HG03097 (cell line): ENCODE measurements at regions not wholly inside any gene's neighbourhood (a gene's known extent, or its start where the extent isn't known, plus 50 kb on each side); places are given as distances from the start of the nearest gene placed in this dataset.

Source experiments
- ATAC-seq: cut with Tn5 transposase; IDR thresholded peaks from one replicate; pipeline ENCODE4 v1.9.1; 2021; ENCODE audit not compliant: unreplicated experiment, low FRiP score

DNA sequence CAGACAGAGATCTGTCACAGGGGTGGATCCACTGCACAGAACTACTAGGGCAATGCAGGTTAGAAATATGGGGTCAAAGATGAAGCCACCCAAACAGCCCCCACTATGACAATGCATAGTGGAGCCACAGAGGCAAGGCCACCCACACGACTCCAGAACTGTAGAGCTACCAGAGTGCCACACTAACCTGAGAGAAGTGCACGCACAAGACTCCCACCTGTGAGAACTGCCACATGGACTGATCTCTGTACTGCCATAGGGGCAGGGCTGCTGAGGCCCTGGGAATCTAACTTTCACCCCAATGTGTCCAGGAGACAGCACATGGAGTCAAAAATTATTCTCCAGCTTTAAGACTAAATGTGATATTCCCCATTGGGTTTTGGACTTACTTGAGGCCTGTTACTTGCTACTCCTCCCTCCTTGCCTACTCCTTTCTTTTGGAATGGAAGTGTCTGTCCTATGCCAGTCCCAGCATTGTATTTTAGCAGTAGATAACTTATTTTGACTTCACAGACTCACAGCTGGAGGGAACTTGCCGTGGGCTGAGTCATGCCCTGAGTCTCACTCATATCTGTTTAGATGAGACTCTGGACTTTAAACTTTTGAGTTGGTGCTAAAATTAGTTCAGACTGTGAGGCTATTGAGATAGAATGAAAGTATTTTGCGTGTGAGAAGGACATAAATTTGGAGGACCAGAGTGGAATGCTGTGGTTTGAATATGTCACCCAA lies 853.3 kb downstream of the MAT2B start:
- ATAC-seq = no peak

DNA sequence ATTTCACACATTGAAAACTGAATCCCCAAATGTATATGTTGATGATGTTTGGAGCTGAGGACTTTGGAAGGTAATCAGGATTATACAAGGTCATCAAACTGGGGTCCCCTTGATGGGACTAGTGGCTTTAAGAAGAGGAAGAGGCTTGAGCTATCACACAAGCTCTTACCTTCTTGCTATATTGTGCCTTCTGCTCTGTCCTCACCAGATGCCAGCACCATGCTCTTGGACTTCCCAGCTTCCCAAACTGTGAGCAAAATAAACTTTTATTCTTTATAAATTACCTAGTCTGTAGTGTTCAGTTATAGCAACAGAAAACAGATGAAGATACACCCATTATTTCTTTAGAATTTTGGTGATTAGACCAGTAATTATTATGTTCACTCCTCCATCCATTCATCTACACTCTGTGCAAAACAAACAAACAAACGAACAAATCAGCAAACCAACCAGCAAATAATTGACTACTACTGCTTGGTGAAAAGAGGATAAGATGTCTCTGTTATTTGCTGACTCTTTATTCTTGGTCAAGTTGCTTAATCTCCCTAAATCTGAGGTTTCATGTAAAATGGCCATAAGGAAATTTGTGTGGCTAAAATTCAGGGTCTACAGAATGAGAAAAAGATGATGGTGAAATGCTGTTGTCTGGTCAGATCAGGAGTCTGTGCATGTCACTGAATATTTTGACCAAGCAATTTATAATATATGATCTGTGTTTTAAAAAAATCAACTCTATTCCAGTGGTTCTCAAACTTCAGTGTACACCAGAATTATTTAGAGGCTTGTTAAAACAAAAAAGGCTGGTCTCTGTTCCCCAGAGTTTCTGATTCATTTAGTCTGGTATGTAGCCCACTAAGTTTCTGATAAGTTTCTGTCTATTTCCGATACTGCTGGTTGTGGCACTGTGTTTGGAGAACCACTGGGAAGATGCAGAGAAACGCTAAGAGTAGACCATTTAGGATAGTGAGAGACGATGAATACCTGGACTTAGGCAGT lies 854.1 kb downstream of the MAT2B start:
- no peak for ATAC-seq

DNA sequence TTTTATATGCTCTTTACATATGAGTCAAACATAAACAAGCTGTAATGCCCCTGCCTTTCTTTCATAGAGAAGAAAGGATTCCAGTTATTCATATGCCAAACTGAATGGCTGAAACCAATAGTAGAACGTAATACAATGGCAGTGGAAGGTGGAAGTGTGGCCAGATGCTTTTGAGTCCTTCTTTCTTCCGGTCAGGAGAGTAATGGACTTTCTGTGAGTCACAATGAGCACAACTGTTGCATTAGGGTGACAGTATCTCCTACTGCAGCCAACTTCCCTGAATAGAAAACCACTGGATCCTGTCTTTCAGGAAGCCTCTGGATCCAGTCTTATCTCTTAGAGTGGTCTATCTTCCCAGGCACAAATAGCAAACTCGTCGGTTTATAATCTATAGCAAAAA lies 855.2 kb downstream of the MAT2B start:
- ATAC-seq = no peak

DNA sequence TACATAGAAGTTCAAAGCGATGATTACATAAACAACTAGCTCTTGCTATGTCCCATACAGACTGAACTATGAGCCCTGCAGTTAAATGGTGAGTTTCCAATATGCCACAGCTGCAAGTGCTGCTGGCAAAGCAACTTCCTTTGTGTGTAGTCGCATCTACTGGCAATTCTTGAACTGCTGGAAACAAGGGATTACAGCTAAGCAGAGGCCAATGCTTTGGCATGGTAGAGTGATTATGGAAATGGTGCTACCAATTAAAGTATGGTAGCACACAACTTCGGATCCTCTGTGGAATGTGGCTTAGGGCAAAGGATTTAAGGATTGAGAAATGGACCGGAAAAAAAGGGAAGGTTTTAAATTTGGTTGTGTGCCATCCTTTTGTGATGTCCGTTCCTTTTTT lies 856.6 kb downstream of the MAT2B start:
- no peak for ATAC-seq

DNA sequence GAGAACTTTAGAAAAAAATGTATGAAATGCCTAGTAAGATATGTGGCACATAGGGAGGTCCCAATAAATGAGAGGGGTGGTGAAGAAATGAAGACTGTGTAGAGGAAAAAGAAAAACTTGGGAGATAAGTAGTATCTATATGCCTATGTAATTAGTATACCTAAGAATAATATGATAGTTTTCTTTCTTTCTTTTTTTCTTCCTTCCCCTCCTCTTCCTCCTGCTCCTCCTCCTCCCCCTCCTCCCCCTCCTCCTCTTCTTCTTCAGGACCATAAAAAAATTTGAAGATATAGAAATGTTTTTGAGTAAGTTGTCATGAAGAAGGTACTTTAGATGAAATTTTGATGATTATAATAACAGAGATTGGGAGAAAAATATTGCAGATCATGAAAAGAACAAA lies 857.4 kb downstream of the MAT2B start:
- no peak for ATAC-seq

DNA sequence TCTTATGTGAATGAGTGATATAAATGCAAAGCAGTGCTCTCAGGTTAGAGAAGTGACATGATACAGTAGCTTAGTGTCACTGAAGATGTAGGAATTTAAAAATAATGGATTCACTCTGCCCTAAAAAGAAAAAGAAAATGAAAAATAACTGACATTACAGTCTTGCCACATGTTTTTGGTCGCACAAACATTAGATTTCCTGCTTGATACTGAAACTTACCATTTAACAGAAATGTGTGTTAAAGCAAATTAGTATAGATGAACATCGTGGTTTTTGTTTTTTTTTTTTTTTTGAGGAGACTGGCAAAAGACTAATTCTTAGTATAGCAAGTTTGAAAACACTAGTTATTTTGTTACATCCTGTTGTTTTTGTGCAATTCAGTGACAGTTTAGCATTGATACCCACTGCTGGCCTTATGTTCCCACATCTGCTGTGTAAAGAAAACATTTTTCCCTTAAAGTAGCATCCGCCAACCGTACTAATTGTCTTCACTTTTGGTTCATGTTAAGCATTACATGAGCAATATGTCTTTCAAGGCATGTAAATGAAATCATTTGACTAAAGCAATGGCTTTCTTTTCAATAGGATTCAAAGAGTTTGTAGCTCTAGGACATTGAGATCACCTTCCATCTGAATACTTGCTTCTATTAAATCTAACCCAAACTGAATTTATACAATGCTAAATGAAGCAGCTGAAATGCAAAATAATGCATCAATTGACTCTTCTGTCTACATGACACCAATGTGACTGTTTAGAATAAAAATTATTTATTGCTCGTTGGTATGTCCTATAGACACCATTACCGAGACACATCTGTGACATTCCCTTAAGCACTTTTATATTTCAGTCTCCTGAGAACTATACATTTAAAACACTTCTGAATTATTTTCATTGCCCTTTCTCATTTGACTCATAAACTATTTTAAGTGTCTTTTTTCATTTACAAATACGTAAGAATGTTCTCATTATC lies 859.1 kb downstream of the MAT2B start:
- no peak for ATAC-seq

DNA sequence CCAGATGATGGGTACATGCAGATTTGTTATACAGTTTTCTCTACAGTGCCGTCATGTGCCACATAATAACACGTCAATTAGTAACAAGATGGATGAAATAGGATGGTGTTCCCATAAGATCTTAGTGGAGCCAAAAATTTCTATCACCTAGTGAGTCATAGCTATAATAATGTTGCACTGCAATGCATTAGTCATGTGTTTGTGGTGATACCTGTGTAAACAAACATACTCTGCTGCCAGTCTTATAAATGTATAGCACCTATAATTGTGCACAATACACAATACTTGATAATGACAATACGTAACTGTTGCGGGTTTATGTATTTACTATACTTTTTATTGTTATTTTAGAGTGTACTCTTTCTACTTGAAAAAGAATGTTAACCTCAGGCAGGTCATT lies 865.4 kb downstream of the MAT2B start:
- no peak for ATAC-seq

DNA sequence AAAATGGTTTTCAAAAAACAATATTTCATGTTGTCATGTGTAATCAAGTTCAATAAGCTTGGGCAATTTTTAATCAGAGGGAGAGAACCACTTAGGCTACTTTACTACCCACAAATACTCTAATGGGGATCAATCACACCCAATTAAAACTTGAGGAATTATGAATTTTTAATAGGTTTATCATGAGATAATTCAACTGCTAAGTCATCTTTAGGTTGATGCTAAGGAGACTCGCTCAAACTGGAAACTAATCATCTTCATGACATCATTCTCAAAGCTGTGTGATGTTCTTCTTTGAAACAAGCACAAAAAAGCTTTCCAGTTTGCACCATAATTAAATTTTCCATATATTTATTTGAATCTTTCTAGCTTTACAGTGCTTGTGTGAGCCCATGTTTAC lies 867.5 kb downstream of the MAT2B start:
- no peak for ATAC-seq

DNA sequence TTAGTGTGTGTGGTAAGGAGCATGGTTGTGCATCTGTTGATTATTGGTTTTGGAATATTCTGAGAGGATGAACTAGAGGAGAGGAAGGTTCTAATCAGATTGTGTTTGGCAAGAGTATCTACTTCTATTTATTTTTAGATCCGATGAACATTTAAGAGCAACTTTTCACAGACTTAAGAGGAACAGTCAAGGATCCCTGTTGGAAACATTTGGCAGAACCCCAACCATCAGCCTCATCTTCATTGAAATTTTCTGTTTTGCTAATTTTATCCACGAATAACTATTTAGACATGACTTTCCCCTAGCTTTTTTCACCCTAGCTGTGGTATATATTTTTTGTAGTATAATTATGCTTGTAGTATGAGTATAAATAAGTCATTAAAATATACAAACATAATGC lies 868.5 kb downstream of the MAT2B start:
- ATAC-seq = no peak

DNA sequence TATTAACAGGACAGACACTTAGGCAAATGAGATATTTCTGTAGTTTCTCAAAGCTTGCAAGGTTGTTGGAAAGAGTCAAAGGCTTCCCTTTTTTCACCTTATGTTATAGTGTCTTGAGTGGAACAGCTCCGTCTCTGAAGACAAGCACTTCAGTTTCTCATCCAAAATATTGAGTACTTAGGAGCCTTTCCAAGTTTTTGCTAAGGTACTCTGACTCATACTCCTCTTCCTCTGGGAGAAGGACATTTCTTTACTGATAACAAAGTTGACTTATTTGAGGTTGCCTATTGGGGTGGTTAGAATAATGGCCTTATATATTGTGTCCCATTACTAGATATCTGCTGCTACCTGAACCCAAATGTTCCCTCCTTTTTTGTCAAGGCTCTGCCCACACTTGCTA lies 869.6 kb downstream of the MAT2B start:
- no peak for ATAC-seq

DNA sequence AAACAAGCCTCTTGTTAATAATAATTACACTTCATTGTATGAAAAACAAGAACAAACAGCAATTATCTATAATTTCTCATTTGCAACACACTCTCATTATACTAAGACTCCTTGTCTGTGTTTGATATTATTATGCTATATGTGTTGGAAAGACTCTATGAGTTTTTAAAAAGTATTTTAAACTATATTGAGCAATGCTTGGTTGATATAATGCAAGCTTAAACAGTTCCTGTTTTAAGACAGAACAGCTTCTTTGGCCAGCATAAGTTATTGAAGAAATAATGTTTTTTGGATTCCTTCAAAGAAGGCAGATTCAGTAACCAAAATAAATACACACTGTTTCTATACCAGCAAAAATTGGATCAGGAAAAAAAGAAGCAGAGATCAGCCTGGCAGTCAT lies 871.4 kb downstream of the MAT2B start:
- ATAC-seq = no peak

DNA sequence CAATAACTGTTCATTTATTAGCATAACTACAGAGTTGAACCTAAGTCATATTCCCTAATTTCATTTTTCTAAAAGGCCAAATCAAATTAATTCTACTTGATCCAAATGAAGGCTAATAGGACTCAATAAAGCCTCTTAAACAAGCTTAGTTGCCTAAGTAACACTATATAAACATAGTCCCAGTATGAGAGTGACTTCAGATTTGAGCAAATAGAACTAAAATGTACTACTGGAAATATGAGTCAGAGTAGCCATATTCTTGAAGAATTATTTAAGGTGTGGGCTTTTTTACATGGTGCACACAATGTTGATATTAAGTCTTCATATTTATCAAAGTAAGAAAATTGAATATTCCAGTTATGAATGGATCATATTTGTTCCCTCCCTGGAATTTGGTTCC lies 872.3 kb downstream of the MAT2B start:
- ATAC-seq = no peak

DNA sequence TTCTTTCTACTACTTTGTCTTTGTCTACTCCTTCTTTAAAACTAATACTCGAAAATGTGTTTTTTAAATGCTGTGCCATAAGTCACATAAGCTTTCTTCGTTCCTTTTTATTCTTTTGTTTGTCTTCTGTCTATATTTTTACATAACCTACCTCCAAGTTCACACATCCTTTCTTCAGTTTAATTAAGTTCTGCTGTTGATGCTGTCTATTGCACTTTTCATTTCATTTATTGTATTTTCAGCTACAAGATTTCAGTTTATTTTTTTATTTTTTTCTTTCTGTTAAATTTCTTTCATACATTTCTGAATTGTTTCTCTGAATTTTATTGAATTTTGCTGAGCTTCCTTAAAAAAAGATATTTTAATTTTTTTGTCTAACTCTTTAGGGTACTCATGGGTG lies 878.2 kb downstream of the MAT2B start:
- no peak for ATAC-seq

DNA sequence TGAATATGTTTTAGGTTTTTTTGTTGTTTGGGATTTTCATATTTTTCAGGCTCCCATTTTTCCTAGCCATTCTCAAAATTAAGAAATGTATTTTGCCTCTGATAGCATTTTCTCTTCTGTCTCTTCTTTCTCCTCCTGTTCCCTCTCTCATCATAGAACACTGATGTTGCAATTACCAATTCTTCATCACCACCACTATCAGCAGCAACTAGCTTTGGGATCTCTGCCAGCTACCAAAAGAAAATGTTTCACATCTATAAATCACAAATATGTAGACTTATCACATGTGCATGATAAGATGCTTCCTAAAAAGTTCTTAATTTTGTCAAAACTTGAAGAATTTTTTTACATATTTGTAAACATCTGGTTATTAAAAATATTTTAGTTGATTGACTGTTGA lies 887.1 kb downstream of the MAT2B start:
- no peak for ATAC-seq

DNA sequence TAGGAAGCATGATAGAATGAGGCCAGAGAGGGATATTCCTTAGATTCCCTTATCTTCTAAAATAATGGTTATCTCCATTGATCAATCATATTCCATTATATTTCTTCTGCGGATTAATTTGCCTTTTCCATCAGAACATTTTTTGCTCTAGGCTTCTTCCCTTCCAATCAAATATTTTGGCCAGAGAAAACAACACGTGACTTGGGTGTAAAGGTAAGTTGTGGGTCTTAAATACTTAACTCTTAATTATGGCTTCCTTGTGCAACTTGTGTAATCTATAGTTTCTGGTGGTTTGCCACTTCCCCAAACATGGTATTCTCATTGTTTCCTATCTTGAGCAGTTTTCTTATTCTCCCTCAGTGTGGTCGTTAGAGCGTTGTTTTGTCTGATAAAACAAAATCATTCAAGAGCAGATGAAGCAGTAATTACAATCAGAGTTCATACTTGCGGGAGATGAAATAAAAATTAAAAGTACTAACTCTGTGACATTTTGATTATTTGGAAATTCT lies 889.3 kb downstream of the MAT2B start:
- ATAC-seq = no peak

DNA sequence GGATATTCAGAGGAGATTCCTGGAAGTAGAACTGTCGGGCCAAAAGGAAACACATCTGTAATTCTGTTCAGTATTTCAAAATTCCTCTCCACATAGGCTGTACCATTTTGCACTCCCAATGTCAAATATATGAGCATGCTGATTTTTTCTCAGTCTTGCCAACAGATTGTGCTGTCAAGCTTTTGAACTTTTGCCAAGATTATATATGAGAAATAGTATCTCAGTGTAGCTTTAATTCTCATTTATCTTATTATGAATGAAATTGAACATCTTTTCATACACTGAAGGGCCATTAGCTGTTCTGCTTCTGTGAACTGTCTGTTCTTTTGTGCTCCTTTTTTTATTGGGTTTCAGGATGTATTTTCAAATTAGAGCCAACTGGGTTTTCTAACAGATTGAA lies 907.1 kb downstream of the MAT2B start:
- ATAC-seq = no peak

DNA sequence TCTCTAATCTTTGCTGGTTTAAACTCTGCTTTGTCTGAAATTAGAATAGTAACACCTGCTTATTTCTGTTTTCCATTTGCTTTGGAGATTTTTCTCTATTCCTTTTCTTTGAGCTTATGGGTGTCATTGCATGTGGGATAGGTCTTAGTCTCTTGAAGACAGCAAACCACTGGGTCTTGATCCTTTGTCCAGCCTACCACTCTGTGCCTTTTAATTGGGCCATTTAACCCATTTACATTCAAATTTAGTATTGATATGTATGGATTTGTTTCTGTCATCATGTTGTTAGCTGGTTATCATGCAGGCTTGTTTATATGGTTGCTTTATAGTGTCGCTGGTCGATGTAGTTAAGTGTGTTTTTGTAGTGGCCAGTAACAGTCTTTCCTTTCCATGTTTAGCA lies 914.7 kb downstream of the MAT2B start:
- no peak for ATAC-seq

DNA sequence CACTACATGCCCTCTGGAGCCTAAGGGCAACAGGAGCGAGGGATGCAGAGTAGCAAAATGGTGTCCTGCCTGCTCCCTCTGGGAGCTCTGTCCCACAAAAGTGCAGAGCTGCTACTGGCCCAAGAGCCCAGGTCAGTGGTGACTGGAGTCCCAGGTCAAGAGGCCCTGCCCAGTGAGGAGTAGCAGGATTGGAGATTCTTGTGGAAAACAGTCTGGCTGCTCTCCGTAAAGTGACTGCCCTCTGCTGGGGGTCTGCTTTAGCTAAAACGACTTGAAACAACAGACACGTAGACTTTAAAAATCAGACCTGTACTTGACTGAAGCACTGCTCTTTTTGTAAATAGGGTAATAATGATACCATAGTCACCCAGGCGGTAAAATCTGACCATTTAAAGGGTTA lies 917.0 kb downstream of the MAT2B start:
- ATAC-seq = no peak

DNA sequence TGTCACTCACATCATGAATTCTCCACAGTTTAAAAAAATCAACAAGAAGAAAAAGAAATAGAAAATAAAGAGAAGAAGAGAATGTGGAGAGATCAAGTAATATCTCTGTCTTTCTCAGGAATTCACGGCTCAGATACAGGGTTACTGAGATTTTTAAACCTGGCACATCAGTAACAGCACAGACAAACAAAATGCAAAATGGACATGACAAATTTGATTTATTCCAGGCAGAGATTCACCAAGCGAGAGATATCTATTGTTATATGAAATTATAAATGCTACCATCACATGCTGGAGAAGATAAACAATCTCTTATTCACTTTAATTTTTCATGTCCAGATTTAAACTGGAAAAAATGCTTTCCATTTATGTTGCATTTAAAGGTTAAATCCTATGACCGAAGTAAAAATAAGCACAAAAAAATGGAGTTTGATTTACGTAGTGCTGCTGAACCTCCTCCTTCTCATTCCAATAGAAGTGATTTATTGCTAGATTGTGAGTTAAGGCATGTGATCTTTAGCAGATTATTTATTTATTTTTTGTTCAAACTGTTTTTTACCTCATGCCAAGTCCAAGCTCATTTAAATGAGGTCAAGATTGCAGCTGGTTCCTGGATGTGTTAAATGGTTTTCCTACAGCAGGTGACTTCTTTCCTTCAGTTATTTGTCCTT lies 926.4 kb downstream of the MAT2B start:
- ATAC-seq = no peak
